Pancreas (tissue), 10 donors: ENCODE measurements at regions not wholly inside any gene's neighbourhood (a gene's known extent, or its start where the extent isn't known, plus 50 kb on each side); places are given as distances from the start of the nearest gene placed in this dataset.
"Not testable (repeated sequence)": the region's sequence is repeated elsewhere in the genome, so short reads cannot be mapped to it uniquely, and the experiment has no call there.

ENCODE experiments used
- ATAC-seq, 4 donors: fragments of 200-7000 bp; cut with Tn5 transposase; one replicate each; pipeline versions ENCODE4 v1.8.0 to v1.9.1; 2020; ENCODE audit warnings: mild to moderate bottlenecking in 4 of 4, moderate library complexity in 4 of 4
- DNase-seq, 6 donors: peaks; one replicate each; pipeline ENCODE4 v3.0.0-alpha.2; 2020
- FAIRE-seq: peaks from 2 replicates; lab custom pipeline; 2012; peaks lifted over from hg19 to GRCh38; lab: Jason Lieb, UNC
- H3K27ac ChIP-seq, 4 donors: fragments of 200-600 bp; sonication (generic); 1 replicate in 3 of 4; 2 replicates in 1 of 4; pipeline versions ENCODE4 v1.5.0 to v1.8.0; 2020
- H3K27me3 ChIP-seq, 4 donors: fragments of 200-600 bp; one replicate each; pipeline ENCODE4 v1.8.0; 2021
- H3K36me3 ChIP-seq, 3 donors: fragments of 200-600 bp; sonication (generic) in 1 of 3; one replicate each; pipeline versions ENCODE4 v1.5.0 to v1.8.0; 2020 to 2021
- H3K4me1 ChIP-seq, 3 donors: fragments of 200-600 bp; one replicate each; pipeline ENCODE4 v1.8.0; 2021
- H3K4me3 ChIP-seq, 4 donors: fragments of 200-600 bp; sonication (generic) in 2 of 4; one replicate each; pipeline versions ENCODE4 v1.5.0 to v1.8.0; 2020 to 2021
- H3K9me3 ChIP-seq, 4 donors: fragments of 200-600 bp; one replicate each; pipeline ENCODE4 v1.8.0; 2021
- WGBS, 2 donors: extraction: QIAGEN DNeasy Blood & Tissue Kit; methylation state at CpG; one replicate each; pipeline ENCODE4 v1.1.7; 2013; 5-methylcytosine and 5-hydroxymethylcytosine counted together
- intact Hi-C, 3 donors: fragments of 100-400 bp; cut with DNase I; formaldehyde crosslinking; loops; one replicate each; pipeline versions ENCODE4 v1.11.1 to v1.14.2; 2022
- TF ChIP-seq, protein P1 (sequence below), 4 donors: fragments of 200-600 bp; sonication (generic) in 3 of 4; IDR thresholded peaks; one replicate each; pipeline versions ENCODE4 v1.5.0 to v1.8.0; 2021; ENCODE audit warnings: antibody characterized with exemption in 4 of 4
- donor health status: healthy with polysubstance abuse.
- donor health status: DM: no; HTN: no; CAD: no; lungs with moderate emphysema.
- donor health status: DM: no; HTN: no; CAD: no.
- donor health status: control.
- donor health status: control.
- donor health status: Bipolar disorder and iron deficiency.
- donor health status: DM: yes; HTN: yes; CAD: no.
- donor health status: DM: no; HTN: no; CAD: no.
- donor health status: DM: no; HTN: no; CAD: no.
- donor health status: DM: yes; HTN: yes; CAD: no.

GRCh38 chr1:57578680-57579079, 154.8 kb upstream of the DAB1 start:
- Histone ChIP-seq H3K36me3 (no peaks in the 10 kb centered on the region), H3K4me1 (no peaks in the 10 kb centered on the region), H3K9me3 (no peaks in the 10 kb centered on the region), H3K27ac (no peak overlapping the region), H3K4me3 (no peak overlapping the region), H3K27me3 (no peaks in the 10 kb centered on the region)
- ATAC-seq (no peak), DNase-seq (no peak), FAIRE-seq (no peak)
- intact Hi-C loops = no loop called here
- TF ChIP-seq, protein P1, sequence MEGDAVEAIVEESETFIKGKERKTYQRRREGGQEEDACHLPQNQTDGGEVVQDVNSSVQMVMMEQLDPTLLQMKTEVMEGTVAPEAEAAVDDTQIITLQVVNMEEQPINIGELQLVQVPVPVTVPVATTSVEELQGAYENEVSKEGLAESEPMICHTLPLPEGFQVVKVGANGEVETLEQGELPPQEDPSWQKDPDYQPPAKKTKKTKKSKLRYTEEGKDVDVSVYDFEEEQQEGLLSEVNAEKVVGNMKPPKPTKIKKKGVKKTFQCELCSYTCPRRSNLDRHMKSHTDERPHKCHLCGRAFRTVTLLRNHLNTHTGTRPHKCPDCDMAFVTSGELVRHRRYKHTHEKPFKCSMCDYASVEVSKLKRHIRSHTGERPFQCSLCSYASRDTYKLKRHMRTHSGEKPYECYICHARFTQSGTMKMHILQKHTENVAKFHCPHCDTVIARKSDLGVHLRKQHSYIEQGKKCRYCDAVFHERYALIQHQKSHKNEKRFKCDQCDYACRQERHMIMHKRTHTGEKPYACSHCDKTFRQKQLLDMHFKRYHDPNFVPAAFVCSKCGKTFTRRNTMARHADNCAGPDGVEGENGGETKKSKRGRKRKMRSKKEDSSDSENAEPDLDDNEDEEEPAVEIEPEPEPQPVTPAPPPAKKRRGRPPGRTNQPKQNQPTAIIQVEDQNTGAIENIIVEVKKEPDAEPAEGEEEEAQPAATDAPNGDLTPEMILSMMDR (IDR thresholded peaks at IDR 0.05) = no peak

DNA sequence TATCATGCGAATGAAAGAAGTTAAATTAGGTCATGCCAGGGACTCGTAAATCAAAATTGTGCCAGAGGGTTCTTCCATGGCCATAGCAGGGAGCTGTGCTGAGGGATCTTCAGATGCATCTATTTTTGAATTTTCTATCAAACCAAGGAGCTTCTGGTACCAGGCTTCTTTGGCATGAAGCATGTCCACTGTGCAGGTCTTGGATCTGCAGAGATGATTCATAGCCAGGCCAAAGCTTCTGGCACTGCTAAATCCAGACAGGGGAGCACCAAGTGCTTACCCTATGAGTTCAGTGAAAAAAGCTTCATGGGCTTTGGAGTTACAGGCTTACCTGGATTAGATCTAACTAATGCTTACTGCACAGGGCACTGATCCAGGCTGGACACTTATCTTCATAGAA, 154.2 kb upstream of the DAB1 start:
- Histone ChIP-seq H3K27ac (no peak overlapping the region), H3K36me3 (no peaks in the 10 kb centered on the region), H3K27me3 (no peaks in the 10 kb centered on the region), H3K4me1 (no peaks in the 10 kb centered on the region), H3K9me3 (no peaks in the 10 kb centered on the region), H3K4me3 (no peak overlapping the region)
- TF ChIP-seq, protein P1 (IDR thresholded peaks at IDR 0.05) = no peak
- ATAC-seq = no peak
- no peak for DNase-seq
- FAIRE-seq = no peak
- 78 to 85% methylated on average over 2 of the region's 2 CpGs for WGBS, 2 donors
- intact Hi-C loops = no loop called here

- Histone ChIP-seq H3K36me3 (no peaks in the 10 kb centered on the region), H3K4me3 (no peak overlapping the region), H3K4me1 (no peaks in the 10 kb centered on the region), H3K9me3 (no peaks in the 10 kb centered on the region), H3K27ac (no peak overlapping the region), H3K27me3 (no peaks in the 10 kb centered on the region)
- DNase-seq (peak in 1 of 6 donors; percentile 6), FAIRE-seq (no peak), ATAC-seq (peak in 3 of 4 donors; percentile 73 to 88 (median 85))
- 31 to 35% methylated on average over 6 of the region's 6 CpGs for WGBS, 2 donors
- TF ChIP-seq, protein P1 (IDR thresholded peaks at IDR 0.05) = no peak
- intact Hi-C loops = no loop called here
Observed at GRCh38 chr1:57576756-57577155, 152.9 kb upstream of the DAB1 start.

DNA sequence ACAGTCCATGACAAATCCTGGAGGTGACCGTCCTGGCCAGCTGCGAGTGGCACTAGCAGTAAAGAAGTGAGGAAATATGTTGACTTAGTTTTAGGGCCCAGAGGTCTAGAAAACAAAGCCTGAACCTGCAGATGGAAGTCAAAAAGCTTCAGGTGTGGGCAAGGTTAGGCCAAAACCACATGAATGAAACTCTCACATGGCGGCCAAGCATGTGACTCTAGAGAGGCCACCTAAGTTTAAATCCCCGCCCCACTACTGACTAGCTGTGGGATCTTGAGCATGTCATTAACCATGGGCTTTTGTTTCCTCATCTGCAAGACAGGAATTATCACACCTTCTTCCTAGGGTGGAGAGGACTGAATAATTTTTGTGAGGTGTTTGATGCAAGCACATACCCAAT, 148.2 kb upstream of the DAB1 start:
- WGBS, 2 donors = 88 to 91% methylated on average over 4 of the region's 4 CpGs
- TF ChIP-seq, protein P1 (IDR thresholded peaks at IDR 0.05) = no peak
- no peak for ATAC-seq
- Histone ChIP-seq H3K4me1 (no peaks in the 10 kb centered on the region), H3K36me3 (no peaks in the 10 kb centered on the region), H3K4me3 (no peak overlapping the region), H3K27me3 (no peaks in the 10 kb centered on the region), H3K9me3 (no peaks in the 10 kb centered on the region), H3K27ac (no peak overlapping the region)
- no peak for FAIRE-seq
- intact Hi-C loops = no loop called here
- DNase-seq = no peak

DNA sequence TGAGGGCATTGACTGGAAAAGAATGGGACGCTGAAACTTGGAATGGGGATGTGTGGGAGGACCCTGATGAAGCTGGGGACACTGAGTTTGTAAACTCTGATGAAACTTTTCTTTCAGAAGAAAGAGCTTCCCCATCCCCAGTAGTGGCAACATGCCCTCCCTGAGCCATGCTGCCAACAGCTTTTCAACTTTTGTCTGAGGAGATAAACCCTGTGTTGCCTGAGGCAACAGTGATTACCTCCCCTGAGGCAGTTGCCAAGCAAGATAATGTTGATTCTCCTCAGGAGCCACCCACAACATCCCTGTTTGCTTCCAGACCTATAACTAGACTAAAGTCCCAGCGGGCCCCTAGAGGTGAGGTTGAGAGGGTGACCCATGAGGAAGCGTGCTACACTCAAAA, 134.2 kb upstream of the DAB1 start:
- H3K9me3 ChIP-seq, FAIRE-seq, H3K27me3 ChIP-seq, H3K36me3 ChIP-seq, H3K4me3 ChIP-seq, intact Hi-C loops, H3K27ac ChIP-seq, ATAC-seq, DNase-seq, H3K4me1 ChIP-seq: not testable (repeated sequence)
- WGBS, 2 donors = 63 to 93% methylated on average over 3 of the region's 3 CpGs

DNA sequence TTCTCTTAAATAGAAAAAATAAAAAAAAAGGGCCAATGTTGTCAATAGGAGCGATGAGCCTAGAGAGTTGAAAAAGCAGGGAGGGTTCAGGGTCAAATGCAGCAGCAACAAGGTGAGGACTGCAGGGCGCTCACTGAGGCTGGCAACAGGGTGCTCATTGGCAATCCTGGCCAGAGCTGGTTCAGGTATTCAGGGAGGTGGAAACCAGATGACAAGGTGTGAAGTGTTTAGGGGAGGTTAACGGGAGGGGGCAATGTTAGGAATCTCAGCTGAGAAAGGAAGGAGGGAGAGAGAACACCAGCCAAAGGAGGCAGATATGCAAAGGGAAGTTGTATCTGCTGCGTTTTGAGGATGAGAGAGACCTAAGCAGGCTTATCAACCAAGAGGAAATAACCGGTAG, 129.8 kb upstream of the DAB1 start:
- 33 to 40% methylated on average over 5 of the region's 5 CpGs for WGBS, 2 donors
- FAIRE-seq (no peak), DNase-seq (no peak), ATAC-seq (no peak)
- Histone ChIP-seq H3K27ac (no peak overlapping the region), H3K4me1 (no peaks in the 10 kb centered on the region), H3K27me3 (peaks cover 0 to 7% (median 0%) of the 10 kb centered on the region in 4 donors), H3K9me3 (no peaks in the 10 kb centered on the region), H3K4me3 (no peak overlapping the region), H3K36me3 (no peaks in the 10 kb centered on the region)
- TF ChIP-seq, protein P1 (IDR thresholded peaks at IDR 0.05) = no peak
- intact Hi-C loops = no loop called here
